ENCODE measurements at regions not wholly inside any gene's neighbourhood (a gene's known extent, or its start where the extent isn't known, plus 50 kb on each side); places are given as distances from the start of the nearest gene placed in this dataset.

GRCh38 chr1:184289825-184290550, 96.8 kb upstream of the C1orf21 start:
- no peak overlapping the region for H2AFZ ChIP-seq (ENCODE audit: low read length)

More at GRCh38 chr1:184289825-184290550, 96.8 kb upstream of the C1orf21 start:
- Histone ChIP-seq H3K14ac (ENCODE audit: insufficient read length) (no peak overlapping the region), H3K9ac (replicated peaks in 1 of 4; ENCODE audit: extremely low read depth in 1 of 4, low read depth in 3 of 4, low read length in 3 of 4) (no peak overlapping the region; a peak in 1 of 7 replicates), H3K4me1 (replicated peaks in 1 of 4; ENCODE audit: control insufficient read depth in 3 of 4, insufficient read depth in 4 of 4, low read length in 3 of 4) (no peaks in the 10 kb centered on the region), H3K79me1 (ENCODE audit: low read depth, low read length) (no peaks in the 10 kb centered on the region), H3K18ac (ENCODE audit: extremely low read depth, low read length) (no peak overlapping the region), H3K79me2 (ENCODE audit: control insufficient read depth in 1 of 2, insufficient read depth in 2 of 2, low read length in 2 of 2) (no peaks in the 10 kb centered on the region), H2BK5ac (ENCODE audit: low read depth, low read length) (no peak overlapping the region), H4K91ac (replicated peaks; ENCODE audit: insufficient read length, low read length) (no peak overlapping the region), H3K9me3 (ENCODE audit: insufficient read depth in 2 of 2, low read depth in 1 of 2, low read length in 1 of 2) (peaks cover 40 to 51% of the 10 kb centered on the region in 2 experiments), H3K56ac (replicated peaks; ENCODE audit: insufficient read length, low read depth, low read length) (no peak overlapping the region), H4K20me1 (replicated peaks in 1 of 2; ENCODE audit: control insufficient read depth in 1 of 2, insufficient read depth in 2 of 2, low read length in 2 of 2) (no peaks in the 10 kb centered on the region), H2BK20ac (ENCODE audit: low read length) (no peak overlapping the region), H3K27ac (ENCODE audit: low read depth, low read length) (no peak overlapping the region), H3K4me2 (ENCODE audit: insufficient read depth in 1 of 2, low read depth in 2 of 2, low read length in 2 of 2) (no peak overlapping the region), H2AK5ac (ENCODE audit: low read depth, low read length) (peak overlapping the region; percentile 82; the same call in 1 of the 2 replicates), H3K4ac (replicated peaks; ENCODE audit: insufficient read length, low read depth, low read length) (no peak overlapping the region), H3K23ac (ENCODE audit: insufficient read length) (no peak overlapping the region), H3K4me3 (ENCODE audit: extremely low read depth in 1 of 4, insufficient read depth in 2 of 4, low read depth in 3 of 4, low read length in 4 of 4) (no peak overlapping the region), H3K36me3 (ENCODE audit: control insufficient read depth in 2 of 4, insufficient read depth in 4 of 4, low read length in 3 of 4) (peaks cover 0 to 4% (median 0%) of the 10 kb centered on the region in 4 experiments; a peak in 1 of 8 replicates), H4K5ac (ENCODE audit: insufficient read length, low read depth, low read length) (no peak overlapping the region), H4K8ac (ENCODE audit: extremely low read depth, insufficient read depth, low read length) (no peak overlapping the region), H3K23me2 (ENCODE audit: low read depth, low read length) (no peaks in the 10 kb centered on the region), H2BK15ac (ENCODE audit: low read length) (no peak overlapping the region), H3K27me3 (replicated peaks in 1 of 4; ENCODE audit: control insufficient read depth in 3 of 4, extremely low read depth in 1 of 4, insufficient read depth in 3 of 4, low read length in 3 of 4) (no peaks in the 10 kb centered on the region), H2BK12ac (ENCODE audit: low read depth, low read length) (no peak overlapping the region), H2BK120ac (replicated peaks; ENCODE audit: low read depth, low read length) (no peak overlapping the region)
- no peak for FAIRE-seq
- CTCF ChIA-PET (ENCODE audit: partially characterized antibody): interaction anchor here (0.9 kb wide), 1 partner anchor 9 kb away, joined by 3 read pairs; no protein-coding TSS in a partner anchor
- POLR2A ChIA-PET (ENCODE audit: partially characterized antibody): no interaction called here
- no peak for DNase-seq (ENCODE audit: low read depth in 1 of 2, low spot score in 2 of 2)
- 80% methylated on average over 5 of the region's 5 CpGs; no CpG with 5 or more reads in 1 of the 2 experiments for WGBS, 2 experiments (ENCODE audit: extremely low coverage in 1 of 2, insufficient coverage in 1 of 2, insufficient read length in 1 of 2, insufficient replicate concordance in 2 of 2, low coverage in 1 of 2, low lambda C conversion rate in 2 of 2, missing lambda C conversion rate in 1 of 2)
